HG02763 (cell line): ENCODE measurements at regions not wholly inside any gene's neighbourhood (a gene's known extent, or its start where the extent isn't known, plus 50 kb on each side); places are given as distances from the start of the nearest gene placed in this dataset.

Source experiments
- ATAC-seq: cut with Tn5 transposase; IDR thresholded peaks from one replicate; pipeline ENCODE4 v1.9.1; 2021; ENCODE audit warnings: mild to moderate bottlenecking, moderate library complexity; ENCODE audit not compliant: unreplicated experiment

DNA sequence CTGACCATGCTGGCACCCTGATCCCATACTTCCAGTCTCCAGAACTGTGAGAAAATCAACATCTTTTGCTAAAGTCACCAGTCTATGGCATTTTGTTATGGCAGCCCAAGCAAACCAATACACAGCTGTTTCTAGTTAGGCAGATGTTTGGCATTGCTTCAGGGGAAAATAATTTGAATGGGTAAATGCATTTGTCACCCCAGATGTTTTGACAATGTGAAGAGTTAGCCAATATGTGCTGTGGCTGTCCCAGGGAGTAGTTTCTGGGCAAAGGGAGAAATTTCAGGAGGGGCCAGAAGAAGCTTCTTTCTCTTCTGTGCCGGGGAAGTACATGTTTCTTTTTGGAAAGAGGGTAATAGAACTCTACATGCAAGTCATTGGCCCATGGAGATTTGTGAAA lies 619.0 kb downstream of the SLC4A3 start:
- ATAC-seq: no peak

DNA sequence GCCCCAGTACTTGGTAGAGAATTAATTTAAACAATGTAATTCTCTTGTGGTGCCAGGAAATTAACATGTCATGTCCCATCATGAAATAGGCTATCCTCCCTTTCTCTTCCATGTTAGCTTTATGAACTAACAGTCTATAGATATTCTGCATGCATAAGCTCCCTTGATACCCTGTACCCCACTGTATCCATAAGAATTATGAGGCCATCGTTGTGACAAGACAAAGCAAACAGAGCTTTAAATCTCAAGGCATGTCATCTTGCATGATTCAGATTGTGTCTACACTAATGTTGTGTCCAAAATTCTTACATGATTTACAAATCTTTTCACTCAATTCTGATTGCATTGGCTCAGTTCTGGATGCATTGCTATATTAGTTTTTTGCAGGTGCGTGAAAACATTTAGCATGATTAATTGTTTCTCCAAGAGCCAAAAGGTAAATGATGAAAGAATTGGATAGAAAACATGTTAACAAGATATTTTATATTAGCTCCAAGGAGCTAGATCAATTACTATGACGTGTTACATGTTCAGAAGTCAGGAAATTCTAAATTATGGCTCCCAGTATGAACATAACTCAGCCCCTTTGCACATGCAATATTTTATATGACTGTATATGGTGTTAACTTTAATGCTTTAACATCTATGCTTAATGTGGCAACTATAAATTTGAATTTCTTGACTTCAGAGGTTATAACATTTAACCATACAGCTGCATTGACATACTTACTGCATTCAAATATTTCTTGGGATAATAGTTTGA lies 620.3 kb downstream of the SLC4A3 start:
- no peak for ATAC-seq

DNA sequence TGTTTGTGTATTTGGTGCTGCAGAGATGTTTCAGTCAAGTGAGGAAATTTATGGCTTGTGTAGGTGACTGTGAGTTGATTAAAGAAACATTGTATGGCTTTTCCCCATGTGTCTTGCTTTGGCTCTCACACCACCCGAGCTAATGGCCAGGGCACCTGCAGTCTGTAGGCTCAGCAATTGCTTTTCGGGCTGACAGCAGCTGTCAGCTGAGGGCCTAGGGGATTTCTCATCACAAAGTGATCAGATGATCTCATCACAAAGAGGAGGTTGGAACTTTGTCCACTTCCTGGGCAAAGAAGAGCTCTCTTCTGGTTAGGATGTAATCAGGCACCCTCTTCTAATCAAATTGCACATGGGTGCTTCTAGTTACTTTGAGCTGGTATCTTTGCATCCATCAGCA lies 632.2 kb downstream of the SLC4A3 start:
- no peak for ATAC-seq

DNA sequence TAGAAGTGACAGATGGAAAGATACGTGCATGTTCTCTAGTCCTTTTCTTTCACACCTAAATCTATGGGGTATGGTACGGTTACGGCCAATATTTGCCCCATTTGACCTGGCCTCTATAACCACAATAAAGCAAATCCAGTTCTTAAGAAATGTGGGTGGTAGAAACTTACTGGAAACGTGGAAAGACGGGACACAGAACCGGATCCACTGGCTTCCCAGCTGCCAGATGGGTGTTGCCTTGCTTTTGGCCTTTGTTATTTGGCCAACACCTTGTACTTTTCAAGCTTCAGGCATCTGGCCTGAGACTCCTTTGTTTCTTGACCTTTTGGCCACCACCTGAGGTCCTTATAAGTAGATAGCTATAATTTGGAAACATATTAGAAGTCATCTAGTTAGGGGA lies 635.9 kb downstream of the SLC4A3 start:
- no peak for ATAC-seq

DNA sequence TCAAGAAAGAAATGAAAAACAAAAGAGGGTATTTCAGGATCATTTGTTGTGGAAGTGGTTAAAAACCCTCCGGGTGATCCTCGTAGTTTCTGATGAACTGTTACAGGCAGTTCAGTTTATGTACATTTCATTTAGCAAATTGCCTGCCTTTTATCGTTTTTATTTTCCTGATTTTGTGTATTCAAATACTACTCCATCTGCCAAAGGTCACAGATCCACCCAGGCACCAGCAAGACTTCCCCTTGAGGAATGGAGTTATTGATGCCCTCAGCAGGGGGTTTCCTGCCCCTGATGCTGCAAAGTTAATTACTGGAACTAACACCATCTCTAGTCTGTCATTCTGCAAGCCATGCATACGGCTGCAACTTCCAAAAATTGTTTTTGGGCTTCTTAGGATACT lies 641.9 kb downstream of the SLC4A3 start:
- ATAC-seq: no peak

DNA sequence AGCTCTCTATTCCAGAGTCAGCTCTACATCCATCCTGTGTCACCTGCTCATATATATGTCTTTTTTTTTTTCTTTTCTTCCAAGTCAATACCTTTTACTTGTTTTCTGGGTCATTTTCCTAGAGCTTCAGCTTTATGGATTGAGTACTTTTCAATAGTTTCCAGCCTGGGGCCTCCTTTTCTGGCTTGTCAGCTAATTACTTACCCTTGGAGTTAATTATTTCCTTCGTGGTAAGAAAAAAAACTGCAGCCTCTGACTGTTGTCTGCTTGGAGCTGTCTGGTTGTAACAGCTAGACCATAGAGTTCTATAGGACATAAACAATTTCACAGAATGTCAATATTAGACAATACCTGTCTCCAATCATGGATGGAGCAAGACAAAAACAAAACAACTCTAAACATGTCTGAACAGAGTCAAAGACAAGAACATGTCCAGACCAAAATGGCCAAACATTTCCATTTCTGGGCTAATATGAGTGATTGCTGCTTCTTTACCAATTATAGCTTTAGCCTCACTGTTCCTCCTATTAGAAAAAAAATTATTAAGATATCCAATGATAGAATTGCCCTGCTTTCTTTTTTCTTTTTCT lies 643.1 kb downstream of the SLC4A3 start:
- no peak for ATAC-seq

DNA sequence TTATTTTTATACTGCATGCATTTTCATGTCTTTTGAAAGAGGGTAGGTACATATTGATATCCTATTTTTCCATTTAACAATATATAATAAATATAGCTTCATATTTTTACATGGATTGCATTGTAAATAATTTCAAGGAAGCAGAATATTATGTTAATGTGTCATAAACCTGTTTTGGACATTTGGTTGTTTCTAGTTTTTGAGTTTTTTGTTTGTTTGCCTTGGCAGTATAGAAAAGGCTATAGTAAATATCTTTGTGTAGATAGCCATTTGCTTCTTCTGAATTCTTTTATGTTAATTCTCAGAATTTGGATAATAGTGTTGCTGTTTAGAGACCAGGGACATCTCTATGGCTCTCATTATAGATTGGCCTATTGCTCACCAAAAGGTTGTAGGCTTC lies 645.2 kb downstream of the SLC4A3 start:
- no peak for ATAC-seq

DNA sequence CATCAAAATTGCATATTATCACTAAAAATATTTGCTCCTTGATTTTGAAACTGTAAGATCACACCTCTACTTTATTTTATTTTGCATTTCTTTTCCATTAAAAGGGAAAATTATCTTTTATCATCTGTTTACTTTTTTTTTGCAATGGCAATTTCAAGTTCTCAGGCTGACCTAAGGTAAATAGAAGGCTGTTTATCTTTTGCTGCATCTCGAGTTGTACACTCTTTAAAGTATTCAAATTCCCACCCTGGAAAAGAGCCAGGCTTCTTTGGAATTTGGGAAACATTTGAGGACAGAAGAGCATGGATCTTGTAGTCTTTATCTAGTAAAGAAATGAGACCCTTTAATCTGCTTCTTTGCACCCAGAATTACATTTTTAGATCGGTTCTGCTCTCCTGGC lies 645.7 kb downstream of the SLC4A3 start:
- no peak for ATAC-seq

DNA sequence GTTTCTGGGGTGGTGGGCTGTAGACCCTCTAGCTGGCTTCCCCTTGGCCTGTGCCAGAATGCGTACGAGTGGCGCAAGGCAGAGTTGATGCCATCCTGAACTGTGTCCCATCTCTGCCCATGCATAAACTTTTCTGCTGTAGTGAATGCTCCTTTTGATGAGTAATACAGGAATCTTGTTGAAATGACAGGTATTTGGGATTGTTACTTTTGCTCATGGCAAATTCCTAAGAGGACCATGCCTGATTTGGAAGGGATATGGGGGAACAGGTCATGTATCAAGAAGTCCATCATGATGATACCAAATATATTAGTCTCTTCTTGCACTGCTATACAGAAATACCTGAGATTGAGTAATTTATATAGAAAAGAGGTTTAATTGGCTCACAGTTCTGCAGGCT lies 648.0 kb downstream of the SLC4A3 start:
- ATAC-seq: no peak

DNA sequence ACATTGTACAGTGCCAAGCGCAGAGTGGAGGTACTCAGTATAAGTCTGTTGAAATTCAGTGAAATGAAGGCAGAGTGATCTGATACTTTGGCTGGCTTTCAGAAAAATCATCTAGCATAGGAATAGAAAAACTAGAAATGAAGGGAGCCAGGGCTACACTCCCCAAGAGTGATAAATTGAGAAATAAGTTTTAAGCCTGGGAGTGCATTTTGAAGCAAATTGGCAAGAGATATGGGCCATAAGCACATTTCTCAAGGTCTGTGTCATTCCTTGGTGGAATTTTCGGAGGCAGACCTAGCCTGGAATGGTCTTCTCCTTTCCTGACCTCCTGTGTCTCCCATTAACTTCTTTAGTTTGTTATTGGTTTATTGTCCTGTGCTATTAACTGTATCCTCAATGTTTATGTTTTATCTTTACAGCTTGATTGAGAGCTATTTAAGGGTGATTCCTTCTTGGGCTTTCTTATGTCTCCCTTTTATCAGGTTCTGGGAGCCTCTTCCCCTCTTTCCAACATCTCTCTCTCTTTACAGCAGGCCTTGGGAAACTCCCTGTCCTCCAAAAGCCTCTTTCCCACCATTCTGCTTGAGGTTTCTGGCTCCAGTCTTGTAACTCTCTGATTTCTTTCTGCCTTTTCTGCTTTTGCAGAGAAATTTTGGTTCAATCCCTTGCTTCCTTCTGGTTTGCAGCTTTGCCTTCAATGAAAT lies 649.5 kb downstream of the SLC4A3 start:
- no peak for ATAC-seq

DNA sequence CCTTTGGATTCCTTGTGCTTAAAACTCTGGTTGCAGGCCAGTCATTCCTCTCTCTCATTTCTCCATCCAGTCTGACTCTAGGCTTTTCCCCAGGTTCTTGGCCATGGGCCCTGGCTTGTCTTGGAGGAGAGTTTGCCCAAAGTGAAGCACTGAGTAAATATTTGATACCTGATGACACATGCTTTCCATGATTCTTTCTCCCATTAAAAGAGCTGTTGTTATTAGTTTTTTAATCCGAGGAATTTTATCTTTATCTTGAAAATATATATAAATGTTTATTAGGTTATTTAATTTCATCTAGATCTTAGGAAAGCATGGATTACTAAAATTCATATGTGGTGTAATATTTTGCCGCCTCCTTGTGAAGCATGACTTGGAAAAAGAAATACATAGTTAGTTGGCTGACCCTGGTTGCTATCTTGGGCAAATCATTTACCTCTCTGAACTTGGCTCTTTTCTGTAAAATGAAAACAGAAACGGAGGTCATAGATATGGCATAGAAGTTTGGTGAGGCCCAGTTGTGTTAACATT lies 650.1 kb downstream of the SLC4A3 start:
- ATAC-seq: no peak

DNA sequence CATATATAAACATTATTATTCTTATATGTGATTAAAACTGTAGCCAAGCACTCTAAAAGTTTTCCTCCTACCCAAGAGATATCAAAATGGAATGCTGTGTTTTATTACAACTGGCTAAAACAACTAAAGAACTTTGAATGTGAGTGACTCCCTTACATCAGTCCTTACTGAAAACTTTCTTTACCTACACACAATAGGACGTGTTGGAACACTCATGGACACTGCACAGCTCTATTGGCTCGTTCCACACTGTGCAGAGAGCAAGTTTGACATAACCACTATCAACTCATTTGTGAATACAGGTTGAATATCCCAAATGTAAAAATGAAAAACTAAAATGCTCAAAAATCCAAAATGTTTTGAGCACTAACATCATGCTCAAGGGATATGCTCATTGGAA lies 650.6 kb downstream of the SLC4A3 start:
- ATAC-seq: no peak

DNA sequence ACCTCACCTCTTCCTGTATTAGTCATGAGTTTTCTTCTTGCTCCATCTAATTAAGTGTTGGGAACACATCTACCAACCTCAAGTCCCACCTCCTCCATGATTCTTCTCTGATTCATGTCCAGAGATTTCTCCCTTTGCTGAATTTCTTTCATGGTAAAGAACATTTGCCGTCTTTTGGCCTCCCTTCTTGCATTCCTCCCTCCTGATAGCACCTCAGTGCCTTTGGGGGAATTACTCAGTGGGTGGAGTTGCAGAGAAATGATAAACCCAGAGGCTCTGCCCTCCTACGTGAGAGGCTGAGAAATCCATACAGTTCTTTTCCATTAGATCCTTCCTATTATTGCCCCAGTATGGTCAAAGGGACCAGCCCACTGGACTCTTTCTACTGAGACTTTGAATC lies 651.9 kb downstream of the SLC4A3 start:
- no peak for ATAC-seq

DNA sequence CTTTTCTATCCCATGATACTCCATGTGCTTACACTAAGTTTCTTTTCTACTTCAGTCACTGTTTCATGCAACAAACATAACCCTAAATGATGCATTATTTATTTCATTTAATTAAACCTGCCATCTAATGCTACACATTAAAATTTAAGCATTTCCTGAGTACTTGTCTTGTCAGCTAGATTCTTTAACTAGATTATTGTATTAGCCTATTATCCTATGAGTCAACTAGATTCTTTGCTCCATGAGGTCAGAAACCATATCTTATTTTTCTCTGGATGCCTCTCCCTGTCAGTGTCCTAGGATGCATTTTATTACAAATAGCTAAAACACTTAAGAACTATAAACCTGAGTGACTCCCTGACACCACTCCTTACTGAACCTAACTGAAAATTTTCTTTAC lies 652.4 kb downstream of the SLC4A3 start:
- no peak for ATAC-seq

DNA sequence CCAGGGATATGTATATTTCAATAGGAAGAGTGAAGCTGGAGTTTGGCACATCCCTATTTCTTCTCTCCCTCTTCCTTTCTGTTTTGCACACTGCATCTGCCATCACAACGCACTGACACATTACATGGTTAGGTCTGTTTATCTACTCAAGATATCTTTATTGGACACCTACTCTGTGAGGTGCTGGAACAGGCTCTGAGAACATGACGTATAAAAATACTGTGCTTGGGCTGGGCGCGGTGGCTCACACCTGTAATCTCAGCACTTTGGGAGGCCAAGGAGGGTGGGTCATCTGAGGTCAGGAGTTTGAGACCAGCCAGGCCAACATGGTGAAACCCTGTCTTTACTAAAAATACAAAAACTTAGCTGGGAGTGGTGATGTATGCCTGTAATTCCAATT lies 653.3 kb downstream of the SLC4A3 start:
- no peak for ATAC-seq

DNA sequence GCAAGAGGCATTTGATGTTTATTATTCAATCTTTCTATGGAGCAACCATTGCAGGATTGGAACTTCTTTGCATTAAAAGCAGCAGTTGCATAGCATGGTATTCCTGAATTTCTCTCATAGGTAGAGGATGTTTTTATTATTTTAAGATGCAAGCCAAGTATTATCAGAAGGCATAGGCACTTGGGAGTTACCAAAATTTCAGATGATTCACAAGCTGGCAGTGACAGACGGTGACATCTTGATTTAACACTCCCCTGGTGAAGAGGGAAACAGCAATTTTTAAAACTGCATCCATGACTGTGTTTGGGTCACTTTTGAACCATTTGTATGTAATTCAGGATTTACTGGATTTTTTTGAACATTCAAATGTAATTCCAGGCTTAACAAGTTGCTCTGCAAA lies 654.3 kb downstream of the SLC4A3 start:
- no peak for ATAC-seq

DNA sequence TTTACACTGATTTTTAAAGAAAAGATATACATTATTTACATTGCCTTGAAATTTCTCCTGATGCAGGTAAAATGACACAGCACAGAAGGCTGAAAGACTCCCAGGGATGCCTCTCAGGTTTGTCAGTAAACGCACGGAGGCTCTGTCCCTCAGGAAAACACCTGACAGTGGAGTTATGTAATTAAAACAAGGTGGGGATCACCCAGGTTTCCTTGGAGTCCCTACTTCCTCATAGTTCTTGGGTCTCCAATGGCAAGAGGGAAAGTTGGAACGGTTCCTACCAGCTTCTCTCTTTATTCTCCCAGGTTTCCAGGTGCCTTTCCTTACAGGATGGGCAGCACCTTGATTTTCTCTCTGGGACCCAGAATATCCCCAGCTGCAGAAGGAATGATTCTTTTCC lies 654.8 kb downstream of the SLC4A3 start:
- no peak for ATAC-seq

DNA sequence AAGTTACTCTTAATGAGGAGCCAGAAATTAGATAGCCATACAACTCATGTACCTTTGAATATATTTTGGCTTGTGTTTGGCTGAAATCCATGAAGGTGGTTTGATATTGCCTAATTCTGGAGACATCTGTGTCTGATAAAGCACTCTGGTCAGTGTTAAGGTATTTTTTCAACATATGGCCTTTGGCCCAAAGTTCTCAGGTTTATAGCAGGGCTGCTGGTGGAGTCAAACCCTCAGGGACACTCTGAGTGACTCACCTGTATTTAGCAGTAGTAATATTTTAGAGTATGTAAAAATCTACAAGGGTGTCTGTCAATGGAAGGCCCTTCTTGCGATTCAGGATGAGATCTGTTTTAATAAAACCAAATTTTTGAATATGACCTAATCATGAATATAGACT lies 666.5 kb downstream of the SLC4A3 start:
- ATAC-seq: no peak

DNA sequence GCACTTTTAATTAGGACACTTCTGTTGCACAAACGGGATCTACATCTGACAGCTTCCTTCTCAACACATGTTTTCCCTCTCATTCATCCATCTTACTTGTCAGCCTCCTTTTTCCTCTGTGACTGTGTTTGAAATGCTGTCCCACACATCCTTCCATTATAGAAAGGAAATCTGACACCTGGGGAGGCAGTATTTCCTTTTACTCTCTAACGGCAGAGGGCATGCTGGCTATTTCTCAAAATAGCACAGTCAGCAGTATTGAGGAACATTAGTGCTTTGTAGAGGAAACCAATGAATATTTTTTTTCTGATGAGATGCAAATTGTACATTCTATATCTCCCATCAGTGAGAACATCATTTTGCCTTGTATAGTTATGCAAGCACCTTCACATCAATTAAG lies 668.7 kb downstream of the SLC4A3 start:
- no peak for ATAC-seq

DNA sequence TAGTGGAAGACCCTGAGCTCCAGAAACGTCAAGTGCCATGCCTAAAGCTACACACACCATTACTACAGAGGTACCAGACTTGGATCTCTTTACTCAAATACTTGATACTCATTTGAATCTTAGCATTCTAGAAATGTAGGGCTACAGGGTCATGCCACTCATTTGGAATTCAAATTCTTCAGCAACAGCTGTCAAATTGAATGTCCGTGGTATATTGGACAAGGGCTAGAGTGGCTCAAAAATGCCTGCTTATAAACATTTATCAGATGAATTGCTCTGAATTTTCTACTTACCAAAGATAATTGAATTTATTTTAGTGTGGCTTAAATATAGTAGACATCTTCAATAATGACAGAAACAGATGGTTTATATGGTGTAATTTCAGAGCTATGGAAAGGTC lies 669.7 kb downstream of the SLC4A3 start:
- ATAC-seq: no peak

DNA sequence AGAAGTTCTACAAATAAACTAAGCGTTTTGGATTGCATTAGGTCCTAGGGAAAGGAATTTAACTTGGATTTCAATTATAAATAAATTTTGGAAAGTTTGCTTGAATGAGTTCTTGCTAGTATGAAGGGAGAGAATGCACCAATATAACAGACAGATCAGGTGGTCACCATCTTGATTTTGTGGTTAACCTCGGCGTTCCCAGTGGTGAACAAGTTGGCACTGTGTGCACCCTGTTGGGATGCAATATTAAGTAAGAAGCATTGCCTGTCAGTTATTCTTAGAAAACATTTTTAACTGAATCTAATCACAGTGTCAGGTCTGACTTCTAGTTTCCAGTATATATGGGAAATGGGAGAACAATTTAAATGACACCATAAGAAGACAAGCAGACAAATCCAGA lies 673.4 kb downstream of the SLC4A3 start:
- ATAC-seq: no peak

DNA sequence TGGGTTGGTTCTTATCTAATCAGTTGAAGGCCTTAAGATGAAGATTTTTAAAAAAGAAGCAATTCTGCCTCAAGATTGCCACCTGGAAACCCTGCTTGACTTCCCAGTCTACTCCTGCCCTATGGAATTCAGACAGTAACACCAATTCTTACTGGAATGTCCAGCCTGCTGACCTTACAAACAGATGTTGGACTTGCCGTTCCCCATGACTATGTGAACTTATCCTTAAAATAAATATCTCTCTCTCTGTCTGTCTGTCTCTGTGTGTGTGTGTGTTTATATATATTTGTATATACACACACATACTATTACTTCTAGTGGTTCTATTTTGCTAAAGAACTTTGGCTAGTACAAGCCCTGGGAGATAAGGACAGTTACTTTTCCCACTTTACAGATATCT lies 675.3 kb downstream of the SLC4A3 start:
- ATAC-seq: no peak
